ENCODE measurements at regions not wholly inside any gene's neighbourhood (a gene's known extent, or its start where the extent isn't known, plus 50 kb on each side); places are given as distances from the start of the nearest gene placed in this dataset.

GRCh38 chr20:56769921-56770600, 141.0 kb downstream of the TFAP2C start:
- no peak for DNase-seq (ENCODE audit: unreplicated experiment)
- Mint-ChIP-seq H3K4me3 (ENCODE audit: unreplicated experiment) (no peak overlapping the region), H3K36me3 (ENCODE audit: insufficient read depth, unreplicated experiment) (no peaks in the 10 kb centered on the region), H3K27me3 (ENCODE audit: insufficient read depth, unreplicated experiment) (no peaks in the 10 kb centered on the region), H3K4me1 (ENCODE audit: insufficient read depth, unreplicated experiment) (peaks cover 8% of the 10 kb centered on the region), H3K9me3 (ENCODE audit: unreplicated experiment) (no peaks in the 10 kb centered on the region), H3K27ac (ENCODE audit: low read depth, unreplicated experiment) (no peak overlapping the region)
- CTCF ChIA-PET: interaction anchor here (0.6 to 1.0 kb wide), 3 partner anchors 61 to 321 kb away, joined by 3 to 4 read pairs (median 3); no protein-coding TSS in a partner anchor
- POLR2A ChIA-PET: no interaction called here
- no peak for TF ChIP-seq CTCF (IDR thresholded peaks at IDR 0.05; ENCODE audit: unreplicated experiment)
- no TSS peak for BruUV-seq (replicated peaks)
- intact Hi-C loops (cut with micrococcal nuclease): no loop called here

- no peak for DNase-seq (ENCODE audit: unreplicated experiment)
- TF ChIP-seq CTCF (IDR thresholded peaks at IDR 0.05; ENCODE audit: unreplicated experiment): no peak
- Mint-ChIP-seq H3K27me3 (ENCODE audit: insufficient read depth, unreplicated experiment) (no peaks in the 10 kb centered on the region), H3K9me3 (ENCODE audit: unreplicated experiment) (no peaks in the 10 kb centered on the region), H3K27ac (ENCODE audit: low read depth, unreplicated experiment) (no peak overlapping the region), H3K4me3 (ENCODE audit: unreplicated experiment) (no peak overlapping the region), H3K4me1 (ENCODE audit: insufficient read depth, unreplicated experiment) (peaks cover 4% of the 10 kb centered on the region), H3K36me3 (ENCODE audit: insufficient read depth, unreplicated experiment) (no peaks in the 10 kb centered on the region)
- ChIA-PET POLR2A (interaction anchor here (0.5 to 0.7 kb wide), 2 partner anchors 9 to 14 kb away, joined by 3 to 4 read pairs; no protein-coding TSS in a partner anchor), CTCF (interaction anchor here (0.9 kb wide), 1 partner anchor 141 kb away, joined by 3 read pairs; no protein-coding TSS in a partner anchor)
- intact Hi-C loops (cut with micrococcal nuclease): no loop called here
- no TSS peak for BruUV-seq (replicated peaks)
Measured at GRCh38 chr20:56773749-56774148, 144.6 kb downstream of the TFAP2C start.

- CTCF ChIA-PET: no interaction called here
- no TSS peak for BruUV-seq (replicated peaks)
- intact Hi-C loops (cut with micrococcal nuclease): no loop called here
Measured at GRCh38 chr20:56774873-56775272, 145.8 kb downstream of the TFAP2C start.

GRCh38 chr20:56776345-56776744, 147.2 kb downstream of the TFAP2C start:
- Mint-ChIP-seq H3K27ac (ENCODE audit: low read depth, unreplicated experiment) (no peak overlapping the region), H3K36me3 (ENCODE audit: insufficient read depth, unreplicated experiment) (no peaks in the 10 kb centered on the region), H3K9me3 (ENCODE audit: unreplicated experiment) (no peaks in the 10 kb centered on the region), H3K27me3 (ENCODE audit: insufficient read depth, unreplicated experiment) (no peaks in the 10 kb centered on the region), H3K4me1 (ENCODE audit: insufficient read depth, unreplicated experiment) (peaks cover 11% of the 10 kb centered on the region), H3K4me3 (ENCODE audit: unreplicated experiment) (no peak overlapping the region)
- intact Hi-C loops (cut with micrococcal nuclease): no loop called here
- no peak for TF ChIP-seq CTCF (IDR thresholded peaks at IDR 0.05; ENCODE audit: unreplicated experiment)
- DNase-seq (ENCODE audit: unreplicated experiment): no peak
- BruUV-seq (replicated peaks): no TSS peak
- ChIA-PET POLR2A (no interaction called here), CTCF (no interaction called here)

More at GRCh38 chr20:56774873-56775272, 145.8 kb downstream of the TFAP2C start:
- DNase-seq (ENCODE audit: unreplicated experiment): no peak
- no peaks in the 10 kb centered on the region for H3K27me3 Mint-ChIP-seq (ENCODE audit: insufficient read depth, unreplicated experiment)
- no peak overlapping the region for H3K4me3 Mint-ChIP-seq (ENCODE audit: unreplicated experiment)
- POLR2A ChIA-PET: no interaction called here
- no peaks in the 10 kb centered on the region for H3K36me3 Mint-ChIP-seq (ENCODE audit: insufficient read depth, unreplicated experiment)
- no peaks in the 10 kb centered on the region for H3K9me3 Mint-ChIP-seq (ENCODE audit: unreplicated experiment)
- H3K4me1 Mint-ChIP-seq (ENCODE audit: insufficient read depth, unreplicated experiment): peaks cover 7% of the 10 kb centered on the region
- TF ChIP-seq CTCF (IDR thresholded peaks at IDR 0.05; ENCODE audit: unreplicated experiment): no peak
- no peak overlapping the region for H3K27ac Mint-ChIP-seq (ENCODE audit: low read depth, unreplicated experiment)
